Neural cell (in vitro differentiated cells): ENCODE measurements at regions not wholly inside any gene's neighbourhood (a gene's known extent, or its start where the extent isn't known, plus 50 kb on each side); places are given as distances from the start of the nearest gene placed in this dataset.

ENCODE experiments used
- H2AFZ ChIP-seq: fragments of 200-600, 300-800 bp; sonication (generic), shearing (Covaris generic); 2 replicates; pipeline ENCODE4 v1.6.0; 2014; ENCODE audit warnings: low read depth, mild to moderate bottlenecking, antibody characterized with exemption, low read length, moderate library complexity
- H3F3A ChIP-seq: fragments of 200-600 bp; shearing (Covaris generic); 2 replicates; pipeline ENCODE4 v1.6.1; 2016; ENCODE audit warnings: mild to moderate bottlenecking, moderate library complexity, mixed read lengths, antibody characterized with exemption, low read length; ENCODE audit not compliant: insufficient read depth, poor library complexity, severe bottlenecking
- H3K27ac ChIP-seq: fragments of 200-600, 300-800 bp; sonication (generic), shearing (Covaris generic); 2 replicates; pipeline ENCODE4 v1.5.1; 2014; ENCODE audit warnings: mild to moderate bottlenecking, low read length, moderate library complexity
- H3K27me3 ChIP-seq: fragments of 300-800, 200-600 bp; sonication (generic), shearing (Covaris generic); 2 replicates; pipeline ENCODE4 v1.6.0; 2014; ENCODE audit warnings: mild to moderate bottlenecking, low read depth, low read length, moderate library complexity; ENCODE audit not compliant: insufficient read depth
- H3K36me3 ChIP-seq: fragments of 300-800, 200-600 bp; sonication (generic), shearing (Covaris generic); 2 replicates; pipeline ENCODE4 v1.5.1; 2014; ENCODE audit warnings: mild to moderate bottlenecking, antibody characterized with exemption, low read length, moderate library complexity; ENCODE audit not compliant: insufficient read depth
- H3K4me2 ChIP-seq: fragments of 300-800, 200-600 bp; sonication (generic), shearing (Covaris generic); 2 replicates; pipeline ENCODE4 v1.6.0; 2014; ENCODE audit warnings: mild to moderate bottlenecking, low read length
- H3K4me3 ChIP-seq: fragments of 300-800, 200-600 bp; sonication (generic), shearing (Covaris generic); 2 replicates; pipeline ENCODE4 v1.5.1; 2014; ENCODE audit warnings: mild to moderate bottlenecking, low read length, moderate library complexity
- H3K79me2 ChIP-seq: fragments of 200-600 bp; shearing (Covaris generic); replicated peaks from 2 replicates; pipeline ENCODE4 v1.6.0; 2014; ENCODE audit warnings: mild to moderate bottlenecking, low read length, moderate library complexity; ENCODE audit not compliant: insufficient read depth
- H3K9ac ChIP-seq: fragments of 300-800, 200-600 bp; sonication (generic), shearing (Covaris generic); 2 replicates; pipeline ENCODE4 v1.6.1; 2016; ENCODE audit warnings: mild to moderate bottlenecking, low read length, mixed read lengths
- H3K9me2 ChIP-seq: fragments of 200-600 bp; shearing (Covaris generic); 2 replicates; pipeline ENCODE4 v1.6.1; 2016; ENCODE audit warnings: mild to moderate bottlenecking, low read length, mixed read lengths; ENCODE audit not compliant: insufficient read depth
- H3K9me3 ChIP-seq: fragments of 200-600, 300-800 bp; sonication (generic), shearing (Covaris generic); 2 replicates; pipeline ENCODE4 v1.6.1; 2016; ENCODE audit warnings: mild to moderate bottlenecking, mixed run types, low read length, moderate library complexity, mixed read lengths
- H4K20me1 ChIP-seq: fragments of 200-600 bp; shearing (Covaris generic); 2 replicates; pipeline ENCODE4 v1.6.1; 2016; ENCODE audit warnings: mild to moderate bottlenecking, mixed run types; ENCODE audit not compliant: insufficient read depth
- EP300 ChIP-seq: fragments of 450-650 bp; conservative IDR thresholded peaks from 2 replicates; pipeline ENCODE4 v1.6.1; 2014; ENCODE audit warnings: antibody characterized with exemption, mild to moderate bottlenecking, moderate library complexity; ENCODE audit not compliant: poor library complexity, severe bottlenecking
- EZH2 ChIP-seq: fragments of 200-600, 300-800 bp; shearing (Covaris generic), sonication (generic); IDR thresholded peaks from 2 replicates; pipeline ENCODE4 v1.6.1; 2014; ENCODE audit warnings: antibody characterized with exemption, low read length, borderline replicate concordance, mild to moderate bottlenecking; ENCODE audit not compliant: insufficient read depth, poor library complexity, severe bottlenecking
- MXI1 ChIP-seq: fragments of 450-650 bp; conservative IDR thresholded peaks from 2 replicates; pipeline ENCODE4 v1.6.1; 2014; ENCODE audit warnings: antibody characterized with exemption, mild to moderate bottlenecking; ENCODE audit not compliant: poor library complexity, severe bottlenecking
- POLR2AphosphoS5 ChIP-seq: IDR thresholded peaks from 2 replicates; pipeline ENCODE4 v1.6.1; 2012
- RAD21 ChIP-seq: fragments of 450-650 bp; conservative IDR thresholded peaks from 2 replicates; pipeline ENCODE4 v1.6.1; 2014; ENCODE audit warnings: antibody characterized with exemption, mild to moderate bottlenecking, moderate library complexity
- SMC3 ChIP-seq: fragments of 450-650 bp; conservative IDR thresholded peaks from 2 replicates; pipeline ENCODE4 v1.6.1; 2014; ENCODE audit warnings: antibody characterized with exemption, mild to moderate bottlenecking, moderate library complexity; ENCODE audit not compliant: poor library complexity
- TAF1 ChIP-seq: IDR thresholded peaks from 2 replicates; pipeline ENCODE4 v1.6.1; 2012; ENCODE audit warnings: low read depth
- TF ChIP-seq, protein P1 (sequence below): fragments of 450-650 bp; IDR thresholded peaks from 2 replicates; pipeline ENCODE4 v1.5.1; 2014; ENCODE audit warnings: antibody characterized with exemption, mild to moderate bottlenecking, moderate library complexity; ENCODE audit not compliant: poor library complexity, severe bottlenecking
- TF ChIP-seq, protein P2 (sequence below): IDR thresholded peaks from 2 replicates; pipeline ENCODE4 v1.6.1; 2012; ENCODE audit warnings: borderline replicate concordance

DNA sequence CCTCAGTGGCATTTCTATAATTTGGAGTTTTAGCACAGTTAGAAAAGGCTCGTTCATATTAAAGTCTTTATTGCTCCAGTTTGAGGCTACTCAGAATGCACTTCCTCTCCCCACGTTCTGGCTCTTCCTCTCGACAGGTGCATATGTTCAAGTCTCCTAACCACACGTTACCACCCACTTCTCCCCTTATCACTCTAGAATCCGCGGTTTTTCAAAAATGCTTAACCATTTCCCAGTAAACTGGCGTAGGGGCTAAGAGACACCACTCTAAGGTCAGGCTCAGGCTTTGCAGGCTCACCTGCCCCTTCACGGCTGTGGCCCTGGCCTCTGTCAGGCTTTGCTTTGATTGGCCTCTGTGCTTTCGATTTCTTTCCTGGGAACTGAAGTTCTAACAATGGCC, 383.6 kb downstream of the GLRX3 start:
- no peak overlapping the region for H3K4me3 ChIP-seq
- H3K9ac ChIP-seq = no peak overlapping the region
- H4K20me1 ChIP-seq = no peaks in the 10 kb centered on the region
- no peaks in the 10 kb centered on the region for H3K79me2 ChIP-seq
- no peak overlapping the region for H2AFZ ChIP-seq
- no peak overlapping the region for H3K27ac ChIP-seq
- H3F3A ChIP-seq = no peaks in the 10 kb centered on the region
- H3K9me2 ChIP-seq = no peaks in the 10 kb centered on the region
- H3K36me3 ChIP-seq = no peaks in the 10 kb centered on the region
- H3K4me2 ChIP-seq = no peak overlapping the region
- H3K9me3 ChIP-seq = no peaks in the 10 kb centered on the region
- no peaks in the 10 kb centered on the region for H3K27me3 ChIP-seq
- TF ChIP-seq RAD21 (no peak), EP300 (no peak), POLR2AphosphoS5 (no peak), SMC3 (no peak), EZH2 (no peak), TAF1 (no peak), MXI1 (no peak)
- TF ChIP-seq, protein P1, sequence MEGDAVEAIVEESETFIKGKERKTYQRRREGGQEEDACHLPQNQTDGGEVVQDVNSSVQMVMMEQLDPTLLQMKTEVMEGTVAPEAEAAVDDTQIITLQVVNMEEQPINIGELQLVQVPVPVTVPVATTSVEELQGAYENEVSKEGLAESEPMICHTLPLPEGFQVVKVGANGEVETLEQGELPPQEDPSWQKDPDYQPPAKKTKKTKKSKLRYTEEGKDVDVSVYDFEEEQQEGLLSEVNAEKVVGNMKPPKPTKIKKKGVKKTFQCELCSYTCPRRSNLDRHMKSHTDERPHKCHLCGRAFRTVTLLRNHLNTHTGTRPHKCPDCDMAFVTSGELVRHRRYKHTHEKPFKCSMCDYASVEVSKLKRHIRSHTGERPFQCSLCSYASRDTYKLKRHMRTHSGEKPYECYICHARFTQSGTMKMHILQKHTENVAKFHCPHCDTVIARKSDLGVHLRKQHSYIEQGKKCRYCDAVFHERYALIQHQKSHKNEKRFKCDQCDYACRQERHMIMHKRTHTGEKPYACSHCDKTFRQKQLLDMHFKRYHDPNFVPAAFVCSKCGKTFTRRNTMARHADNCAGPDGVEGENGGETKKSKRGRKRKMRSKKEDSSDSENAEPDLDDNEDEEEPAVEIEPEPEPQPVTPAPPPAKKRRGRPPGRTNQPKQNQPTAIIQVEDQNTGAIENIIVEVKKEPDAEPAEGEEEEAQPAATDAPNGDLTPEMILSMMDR = no peak
- TF ChIP-seq, protein P2, sequence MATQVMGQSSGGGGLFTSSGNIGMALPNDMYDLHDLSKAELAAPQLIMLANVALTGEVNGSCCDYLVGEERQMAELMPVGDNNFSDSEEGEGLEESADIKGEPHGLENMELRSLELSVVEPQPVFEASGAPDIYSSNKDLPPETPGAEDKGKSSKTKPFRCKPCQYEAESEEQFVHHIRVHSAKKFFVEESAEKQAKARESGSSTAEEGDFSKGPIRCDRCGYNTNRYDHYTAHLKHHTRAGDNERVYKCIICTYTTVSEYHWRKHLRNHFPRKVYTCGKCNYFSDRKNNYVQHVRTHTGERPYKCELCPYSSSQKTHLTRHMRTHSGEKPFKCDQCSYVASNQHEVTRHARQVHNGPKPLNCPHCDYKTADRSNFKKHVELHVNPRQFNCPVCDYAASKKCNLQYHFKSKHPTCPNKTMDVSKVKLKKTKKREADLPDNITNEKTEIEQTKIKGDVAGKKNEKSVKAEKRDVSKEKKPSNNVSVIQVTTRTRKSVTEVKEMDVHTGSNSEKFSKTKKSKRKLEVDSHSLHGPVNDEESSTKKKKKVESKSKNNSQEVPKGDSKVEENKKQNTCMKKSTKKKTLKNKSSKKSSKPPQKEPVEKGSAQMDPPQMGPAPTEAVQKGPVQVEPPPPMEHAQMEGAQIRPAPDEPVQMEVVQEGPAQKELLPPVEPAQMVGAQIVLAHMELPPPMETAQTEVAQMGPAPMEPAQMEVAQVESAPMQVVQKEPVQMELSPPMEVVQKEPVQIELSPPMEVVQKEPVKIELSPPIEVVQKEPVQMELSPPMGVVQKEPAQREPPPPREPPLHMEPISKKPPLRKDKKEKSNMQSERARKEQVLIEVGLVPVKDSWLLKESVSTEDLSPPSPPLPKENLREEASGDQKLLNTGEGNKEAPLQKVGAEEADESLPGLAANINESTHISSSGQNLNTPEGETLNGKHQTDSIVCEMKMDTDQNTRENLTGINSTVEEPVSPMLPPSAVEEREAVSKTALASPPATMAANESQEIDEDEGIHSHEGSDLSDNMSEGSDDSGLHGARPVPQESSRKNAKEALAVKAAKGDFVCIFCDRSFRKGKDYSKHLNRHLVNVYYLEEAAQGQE = no peak

DNA sequence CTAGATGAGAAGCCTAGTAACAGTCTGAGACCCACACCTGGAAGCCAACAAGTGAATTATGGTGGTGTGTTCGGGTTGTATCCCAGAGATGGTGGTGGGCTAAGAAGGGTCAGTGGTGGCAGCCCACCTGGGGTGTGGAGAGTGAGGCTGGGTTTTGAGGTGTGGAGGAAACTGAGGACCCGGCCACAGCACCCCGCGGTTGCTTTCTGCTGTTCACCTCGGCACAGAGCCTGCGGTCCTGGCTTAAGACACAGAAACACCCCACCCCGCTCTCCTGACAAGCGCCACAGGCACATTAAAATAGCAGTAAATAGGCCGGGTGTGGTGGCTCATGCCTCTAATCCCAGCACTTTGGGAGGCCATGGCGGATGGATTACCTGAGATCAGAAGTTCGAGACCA, 395.1 kb downstream of the GLRX3 start:
- no peaks in the 10 kb centered on the region for H3K79me2 ChIP-seq
- H3K36me3 ChIP-seq = no peaks in the 10 kb centered on the region
- H3K9me2 ChIP-seq = no peaks in the 10 kb centered on the region
- H3K9me3 ChIP-seq = no peaks in the 10 kb centered on the region
- H3K4me2 ChIP-seq = no peak overlapping the region
- H4K20me1 ChIP-seq = no peaks in the 10 kb centered on the region
- no peaks in the 10 kb centered on the region for H3F3A ChIP-seq
- no peak overlapping the region for H3K4me3 ChIP-seq
- no peak overlapping the region for H2AFZ ChIP-seq
- TF ChIP-seq SMC3 = no peak
- TF ChIP-seq POLR2AphosphoS5 = no peak
- no peak for TF ChIP-seq RAD21
- no peak for TF ChIP-seq EP300
- no peak for TF ChIP-seq TAF1
- TF ChIP-seq, protein P1 = no peak
- TF ChIP-seq EZH2 = no peak
- TF ChIP-seq, protein P2 = no peak
- TF ChIP-seq MXI1 = no peak
- H3K27me3 ChIP-seq = no peaks in the 10 kb centered on the region
- no peak overlapping the region for H3K9ac ChIP-seq
- H3K27ac ChIP-seq = no peak overlapping the region
